ENCODE measurements at regions not wholly inside any gene's neighbourhood (a gene's known extent, or its start where the extent isn't known, plus 50 kb on each side); places are given as distances from the start of the nearest gene placed in this dataset.
"Not testable (repeated sequence)": the region's sequence is repeated elsewhere in the genome, so short reads cannot be mapped to it uniquely, and the experiment has no call there.

DNA sequence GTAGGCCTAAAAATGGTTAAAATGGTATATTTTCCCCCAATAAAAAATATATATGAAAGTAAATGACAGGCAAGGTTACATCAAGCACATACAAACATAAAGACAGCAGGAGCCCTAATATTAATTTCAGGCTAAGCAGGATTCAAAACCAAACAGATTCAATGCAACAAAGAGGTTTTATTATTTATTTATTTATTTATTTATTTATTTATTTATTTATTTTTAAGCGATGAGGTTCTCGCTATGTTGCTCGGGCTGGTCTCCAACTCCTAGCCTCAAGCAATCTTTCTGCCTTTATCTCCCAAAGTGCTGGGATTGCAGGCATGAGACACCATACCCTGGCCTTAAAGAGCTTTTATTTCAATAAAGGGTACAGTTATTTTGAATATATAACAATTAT is 106.4 kb upstream of the SHB start:
- Mint-ChIP-seq H3K27me3 (peaks cover 3% of the 10 kb centered on the region), H3K27ac (no peak overlapping the region), H3K9me3 (peaks cover 15% of the 10 kb centered on the region), H3K36me3 (ENCODE audit: low read depth) (peaks cover 4% of the 10 kb centered on the region), H3K4me1 (peaks cover 4% of the 10 kb centered on the region), H3K4me3 (no peak overlapping the region)
- no peak for ATAC-seq
- no peak for DNase-seq

DNA sequence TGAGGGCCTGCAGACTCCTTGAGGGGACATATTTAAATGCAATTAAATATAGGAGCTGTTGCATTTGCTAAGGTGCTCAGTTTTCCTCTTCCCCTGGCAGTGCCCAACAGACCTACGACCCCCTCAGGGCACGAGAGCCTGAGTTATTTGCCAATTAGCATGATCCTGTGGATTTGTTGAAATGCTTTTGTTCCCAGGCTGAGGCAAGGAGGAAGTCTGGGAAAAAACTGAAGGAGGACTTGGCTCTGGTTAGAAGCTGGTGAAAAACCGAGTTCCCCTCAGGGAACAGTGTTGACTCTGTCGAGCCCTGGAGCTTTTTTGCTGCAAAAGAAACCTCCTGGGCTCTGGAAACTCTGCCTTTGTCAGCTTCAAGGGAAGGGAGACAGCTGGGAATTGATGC is 103.6 kb upstream of the SHB start:
- Mint-ChIP-seq H3K4me1 (peaks cover 4% of the 10 kb centered on the region), H3K27ac (no peak overlapping the region), H3K9me3 (peaks cover 24% of the 10 kb centered on the region), H3K36me3 (ENCODE audit: low read depth) (peaks cover 7% of the 10 kb centered on the region), H3K27me3 (no peaks in the 10 kb centered on the region), H3K4me3 (no peak overlapping the region)
- ATAC-seq (no peak), DNase-seq (no peak)

GRCh38 chr9:38171926-38172325 is 102.9 kb upstream of the SHB start:
- H3K27ac Mint-ChIP-seq = no peak overlapping the region
- no peaks in the 10 kb centered on the region for H3K27me3 Mint-ChIP-seq
- H3K9me3 Mint-ChIP-seq = peaks cover 24% of the 10 kb centered on the region
- peaks cover 7% of the 10 kb centered on the region for H3K36me3 Mint-ChIP-seq (ENCODE audit: low read depth)
- DNase-seq (no peak), ATAC-seq (no peak)
- peaks cover 4% of the 10 kb centered on the region for H3K4me1 Mint-ChIP-seq
- no peak overlapping the region for H3K4me3 Mint-ChIP-seq

DNA sequence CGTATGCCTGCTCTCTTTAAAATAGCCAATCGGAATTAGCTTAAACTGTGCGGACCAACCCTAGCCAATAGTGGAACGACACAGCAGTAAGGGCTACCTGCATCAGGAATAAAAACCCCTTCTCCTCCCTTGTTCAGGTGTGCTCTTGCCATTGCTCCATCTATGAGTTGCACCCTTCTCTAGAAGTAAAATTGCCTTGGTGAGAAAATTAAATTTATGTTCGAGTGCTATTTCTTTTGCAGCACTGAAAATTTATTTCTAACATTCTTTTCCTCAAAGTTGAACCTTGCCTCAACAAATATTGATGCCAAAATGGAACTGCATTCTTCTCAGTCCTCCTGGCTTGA is 102.5 kb upstream of the SHB start:
- H3K9me3 Mint-ChIP-seq = peaks cover 24% of the 10 kb centered on the region
- no peak for ATAC-seq
- no peak overlapping the region for H3K4me3 Mint-ChIP-seq
- peaks cover 7% of the 10 kb centered on the region for H3K36me3 Mint-ChIP-seq (ENCODE audit: low read depth)
- no peak for DNase-seq
- no peak overlapping the region for H3K27ac Mint-ChIP-seq
- no peaks in the 10 kb centered on the region for H3K27me3 Mint-ChIP-seq
- peaks cover 4% of the 10 kb centered on the region for H3K4me1 Mint-ChIP-seq

DNA sequence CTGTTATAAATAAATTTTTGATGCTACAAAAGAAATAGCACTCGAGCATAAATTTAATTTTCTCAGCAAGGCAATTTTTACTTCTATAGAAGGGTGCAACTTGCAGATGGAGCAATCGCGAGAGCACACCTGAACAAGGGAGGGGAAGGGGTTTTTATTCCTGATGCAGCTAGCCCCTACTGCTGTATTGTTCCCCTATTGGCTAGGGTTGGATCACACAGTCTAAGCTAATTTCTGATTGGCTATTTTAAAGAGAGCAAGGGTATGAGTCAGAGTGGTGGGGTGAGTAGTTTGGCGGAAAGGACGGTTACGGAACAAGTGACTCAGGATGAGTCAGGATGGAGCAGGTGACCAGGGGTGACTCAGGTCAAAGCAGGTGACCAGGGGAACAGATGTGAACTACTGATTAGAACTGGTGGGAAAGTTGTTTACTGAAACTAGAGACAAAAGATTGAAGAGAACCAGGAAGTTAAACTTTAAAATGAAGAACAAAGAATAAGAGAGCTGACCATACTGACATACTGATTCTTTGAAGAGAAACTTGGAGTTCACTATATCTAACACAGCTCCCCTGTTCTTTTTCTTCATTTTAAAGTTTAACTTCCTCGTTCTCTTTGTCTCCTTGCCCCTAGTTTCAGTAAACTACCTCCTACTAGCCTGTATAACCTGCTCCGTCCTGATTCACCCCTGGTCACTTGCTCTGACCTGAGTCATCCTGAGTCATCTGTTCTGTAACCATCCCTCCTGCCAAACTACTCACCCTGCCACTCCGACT is 101.9 kb upstream of the SHB start:
- H3K36me3 Mint-ChIP-seq (ENCODE audit: low read depth); H3K27ac Mint-ChIP-seq; H3K4me1 Mint-ChIP-seq; H3K27me3 Mint-ChIP-seq; ATAC-seq: not testable (repeated sequence)
- Mint-ChIP-seq H3K9me3 (peaks cover 24% of the 10 kb centered on the region), H3K4me3 (peak overlapping the region; percentile 31)
- peak; percentile 8 for DNase-seq

GRCh38 chr9:38170155-38170554 is 101.1 kb upstream of the SHB start:
- H3K36me3 Mint-ChIP-seq (ENCODE audit: low read depth); H3K27me3 Mint-ChIP-seq; H3K4me3 Mint-ChIP-seq; H3K4me1 Mint-ChIP-seq; H3K27ac Mint-ChIP-seq; ATAC-seq; DNase-seq: not testable (repeated sequence)
- peaks cover 24% of the 10 kb centered on the region for H3K9me3 Mint-ChIP-seq

GRCh38 chr9:38166501-38166900 is 97.5 kb upstream of the SHB start:
- peaks cover 19% of the 10 kb centered on the region for H3K9me3 Mint-ChIP-seq
- no peak overlapping the region for H3K27ac Mint-ChIP-seq
- peaks cover 7% of the 10 kb centered on the region for H3K36me3 Mint-ChIP-seq (ENCODE audit: low read depth)
- peaks cover 4% of the 10 kb centered on the region for H3K4me1 Mint-ChIP-seq
- no peak overlapping the region for H3K4me3 Mint-ChIP-seq
- no peak for ATAC-seq
- H3K27me3 Mint-ChIP-seq = no peaks in the 10 kb centered on the region
- DNase-seq = no peak

GRCh38 chr9:38164659-38165221 is 95.7 kb upstream of the SHB start:
- Mint-ChIP-seq H3K27ac (no peak overlapping the region), H3K36me3 (ENCODE audit: low read depth) (peaks cover 3% of the 10 kb centered on the region), H3K9me3 (peaks cover 7% of the 10 kb centered on the region), H3K4me3 (no peak overlapping the region), H3K4me1 (no peaks in the 10 kb centered on the region), H3K27me3 (no peaks in the 10 kb centered on the region)
- no peak for ATAC-seq
- DNase-seq = no peak

- H3K27me3 Mint-ChIP-seq = no peaks in the 10 kb centered on the region
- no peaks in the 10 kb centered on the region for H3K4me1 Mint-ChIP-seq
- DNase-seq (no peak), ATAC-seq (no peak)
- H3K9me3 Mint-ChIP-seq = no peaks in the 10 kb centered on the region
- no peaks in the 10 kb centered on the region for H3K36me3 Mint-ChIP-seq (ENCODE audit: low read depth)
- no peak overlapping the region for H3K27ac Mint-ChIP-seq
- H3K4me3 Mint-ChIP-seq = no peak overlapping the region
Measured at GRCh38 chr9:38163518-38163917, 94.5 kb upstream of the SHB start.

GRCh38 chr9:38162332-38163211 is 93.5 kb upstream of the SHB start:
- Mint-ChIP-seq H3K27ac (no peak overlapping the region), H3K4me1 (no peaks in the 10 kb centered on the region), H3K4me3 (no peak overlapping the region), H3K27me3 (no peaks in the 10 kb centered on the region), H3K36me3 (ENCODE audit: low read depth) (no peaks in the 10 kb centered on the region), H3K9me3 (no peaks in the 10 kb centered on the region)
- DNase-seq (no peak), ATAC-seq (no peak)

DNA sequence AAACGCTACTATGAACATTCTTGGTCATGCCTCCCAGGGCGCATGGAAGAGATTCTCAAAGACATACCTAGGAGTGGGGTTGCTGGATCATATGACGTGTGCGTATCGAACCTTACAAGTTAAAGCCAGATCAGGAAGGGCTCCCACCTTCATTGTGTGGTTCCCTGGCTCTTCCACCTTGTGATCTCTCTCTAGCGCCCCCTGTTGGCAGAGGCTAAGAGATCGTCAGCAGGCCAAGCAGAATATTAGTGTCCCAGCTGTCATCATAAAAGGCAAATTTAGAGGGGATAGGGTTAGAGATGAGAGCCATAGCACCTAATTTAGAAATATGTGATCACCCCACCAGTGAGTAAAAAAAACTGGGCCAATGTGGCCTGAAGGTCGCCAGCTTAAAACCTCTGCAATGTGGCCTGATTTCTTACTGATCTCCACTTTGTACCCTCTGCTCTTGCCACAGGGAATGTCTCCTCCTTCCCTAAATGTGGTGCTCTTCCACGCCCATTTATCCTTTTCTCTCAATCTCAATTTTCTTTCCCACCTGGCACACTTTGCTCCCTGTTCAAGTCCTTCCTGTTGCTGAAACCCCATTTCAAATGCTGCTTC is 91.7 kb upstream of the SHB start:
- ATAC-seq = no peak
- no peaks in the 10 kb centered on the region for H3K9me3 Mint-ChIP-seq
- DNase-seq = peak; percentile 74
- no peaks in the 10 kb centered on the region for H3K27me3 Mint-ChIP-seq
- no peaks in the 10 kb centered on the region for H3K4me1 Mint-ChIP-seq
- H3K4me3 Mint-ChIP-seq = no peak overlapping the region
- no peak overlapping the region for H3K27ac Mint-ChIP-seq
- H3K36me3 Mint-ChIP-seq (ENCODE audit: low read depth) = no peaks in the 10 kb centered on the region

DNA sequence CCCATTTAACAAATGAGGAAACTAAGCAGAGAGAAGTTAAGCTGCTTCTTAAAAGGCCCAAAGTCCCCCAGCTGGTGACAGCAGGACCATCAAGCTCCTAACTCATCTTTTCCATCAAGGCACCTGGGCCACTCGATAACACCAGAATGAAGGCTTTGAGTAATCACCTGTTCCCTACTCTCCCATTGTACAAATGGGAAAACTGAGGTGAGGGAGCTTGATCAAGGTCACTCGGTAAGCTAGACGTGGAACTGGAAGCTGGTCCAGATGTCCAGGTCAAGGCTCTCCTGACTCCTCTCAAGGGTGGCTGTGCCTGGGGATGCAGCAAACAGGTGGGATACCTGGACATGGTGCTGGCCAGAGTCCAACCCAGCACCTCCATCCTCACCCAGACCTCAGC is 90.6 kb upstream of the SHB start:
- H3K9me3 Mint-ChIP-seq = no peaks in the 10 kb centered on the region
- H3K27ac Mint-ChIP-seq = no peak overlapping the region
- no peak for ATAC-seq
- no peaks in the 10 kb centered on the region for H3K4me1 Mint-ChIP-seq
- DNase-seq = no peak
- no peaks in the 10 kb centered on the region for H3K27me3 Mint-ChIP-seq
- no peak overlapping the region for H3K4me3 Mint-ChIP-seq
- no peaks in the 10 kb centered on the region for H3K36me3 Mint-ChIP-seq (ENCODE audit: low read depth)

DNA sequence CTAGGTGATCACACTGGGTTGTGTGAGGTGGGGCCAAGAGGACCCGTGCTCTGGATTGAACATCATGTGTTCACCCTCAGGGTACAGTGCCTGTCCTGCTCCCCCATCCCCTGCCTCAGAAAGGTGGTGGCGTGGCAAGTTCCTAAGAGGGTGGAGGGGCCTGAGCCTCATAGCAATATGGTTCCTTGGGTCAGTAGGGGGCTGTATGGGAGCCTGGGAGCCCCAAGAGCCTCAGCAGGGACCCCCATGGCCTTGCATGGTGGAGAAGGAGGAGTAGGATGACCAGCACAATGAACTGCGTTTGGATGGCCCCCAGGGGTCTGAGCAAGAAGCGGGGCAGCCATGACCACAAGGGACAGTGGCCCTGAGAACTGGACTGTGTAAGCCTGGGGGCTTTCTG is 89.6 kb upstream of the SHB start:
- H3K27ac Mint-ChIP-seq = no peak overlapping the region
- H3K4me3 Mint-ChIP-seq = no peak overlapping the region
- ATAC-seq (no peak), DNase-seq (no peak)
- no peaks in the 10 kb centered on the region for H3K4me1 Mint-ChIP-seq
- H3K9me3 Mint-ChIP-seq = no peaks in the 10 kb centered on the region
- H3K27me3 Mint-ChIP-seq = no peaks in the 10 kb centered on the region
- H3K36me3 Mint-ChIP-seq (ENCODE audit: low read depth) = no peaks in the 10 kb centered on the region

- no peak for ATAC-seq
- Mint-ChIP-seq H3K27ac (no peak overlapping the region), H3K4me1 (no peaks in the 10 kb centered on the region), H3K4me3 (no peak overlapping the region), H3K9me3 (no peaks in the 10 kb centered on the region), H3K27me3 (no peaks in the 10 kb centered on the region), H3K36me3 (ENCODE audit: low read depth) (no peaks in the 10 kb centered on the region)
- no peak for DNase-seq
Measured at GRCh38 chr9:38157711-38158110, 88.7 kb upstream of the SHB start.

Data from activated naive CD8-positive, alpha-beta T cell treated with anti-CD3 and anti-CD28 coated beads, Interleukin-2, amount 50 U/mL, for 24 hours (primary cell).